ENCODE measurements at regions not wholly inside any gene's neighbourhood (a gene's known extent, or its start where the extent isn't known, plus 50 kb on each side); places are given as distances from the start of the nearest gene placed in this dataset.

DNA sequence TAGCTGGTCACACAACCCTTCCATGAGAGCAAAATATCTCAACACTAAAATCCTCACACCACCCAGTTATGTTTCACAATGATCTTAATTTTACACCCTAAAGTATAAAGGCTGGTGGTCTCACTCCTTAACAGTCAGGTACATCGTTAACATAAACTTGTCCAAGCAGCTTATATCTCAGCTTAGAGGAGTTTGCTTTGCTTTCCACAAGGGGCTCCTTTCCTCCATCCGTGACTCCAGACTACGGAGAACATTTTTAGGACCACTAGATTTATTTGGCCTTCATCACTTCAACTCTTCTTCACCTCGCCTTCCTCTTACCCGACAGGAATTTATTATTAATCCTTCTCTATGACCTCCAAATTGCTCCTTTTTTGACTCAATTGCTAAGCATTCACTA lies 1014.1 kb upstream of the NUDT12 start (continued):
- TF ChIP-seq EZH2phosphoT487 (IDR thresholded peaks at IDR 0.05; ENCODE audit: borderline replicate concordance) (no peak), POLR2A (IDR thresholded peaks at IDR 0.05; ENCODE audit: borderline replicate concordance, extremely low read depth, insufficient read depth, insufficient read length) (no peak), CEBPB (IDR thresholded peaks at IDR 0.05; ENCODE audit: low read depth) (no peak), SRF (IDR thresholded peaks at IDR 0.05; ENCODE audit: low read depth) (no peak), SP1 (IDR thresholded peaks at IDR 0.05; ENCODE audit: low read depth) (no peak), YY1 (IDR thresholded peaks at IDR 0.05; ENCODE audit: extremely low read depth, insufficient replicate concordance, low read depth, low read length) (no peak)
- TF ChIP-seq, protein P1, sequence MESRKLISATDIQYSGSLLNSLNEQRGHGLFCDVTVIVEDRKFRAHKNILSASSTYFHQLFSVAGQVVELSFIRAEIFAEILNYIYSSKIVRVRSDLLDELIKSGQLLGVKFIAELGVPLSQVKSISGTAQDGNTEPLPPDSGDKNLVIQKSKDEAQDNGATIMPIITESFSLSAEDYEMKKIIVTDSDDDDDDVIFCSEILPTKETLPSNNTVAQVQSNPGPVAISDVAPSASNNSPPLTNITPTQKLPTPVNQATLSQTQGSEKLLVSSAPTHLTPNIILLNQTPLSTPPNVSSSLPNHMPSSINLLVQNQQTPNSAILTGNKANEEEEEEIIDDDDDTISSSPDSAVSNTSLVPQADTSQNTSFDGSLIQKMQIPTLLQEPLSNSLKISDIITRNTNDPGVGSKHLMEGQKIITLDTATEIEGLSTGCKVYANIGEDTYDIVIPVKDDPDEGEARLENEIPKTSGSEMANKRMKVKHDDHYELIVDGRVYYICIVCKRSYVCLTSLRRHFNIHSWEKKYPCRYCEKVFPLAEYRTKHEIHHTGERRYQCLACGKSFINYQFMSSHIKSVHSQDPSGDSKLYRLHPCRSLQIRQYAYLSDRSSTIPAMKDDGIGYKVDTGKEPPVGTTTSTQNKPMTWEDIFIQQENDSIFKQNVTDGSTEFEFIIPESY (IDR thresholded peaks at IDR 0.05; ENCODE audit: extremely low read depth, insufficient replicate concordance, low read length), result no peak
- TF ChIP-seq, protein P2, sequence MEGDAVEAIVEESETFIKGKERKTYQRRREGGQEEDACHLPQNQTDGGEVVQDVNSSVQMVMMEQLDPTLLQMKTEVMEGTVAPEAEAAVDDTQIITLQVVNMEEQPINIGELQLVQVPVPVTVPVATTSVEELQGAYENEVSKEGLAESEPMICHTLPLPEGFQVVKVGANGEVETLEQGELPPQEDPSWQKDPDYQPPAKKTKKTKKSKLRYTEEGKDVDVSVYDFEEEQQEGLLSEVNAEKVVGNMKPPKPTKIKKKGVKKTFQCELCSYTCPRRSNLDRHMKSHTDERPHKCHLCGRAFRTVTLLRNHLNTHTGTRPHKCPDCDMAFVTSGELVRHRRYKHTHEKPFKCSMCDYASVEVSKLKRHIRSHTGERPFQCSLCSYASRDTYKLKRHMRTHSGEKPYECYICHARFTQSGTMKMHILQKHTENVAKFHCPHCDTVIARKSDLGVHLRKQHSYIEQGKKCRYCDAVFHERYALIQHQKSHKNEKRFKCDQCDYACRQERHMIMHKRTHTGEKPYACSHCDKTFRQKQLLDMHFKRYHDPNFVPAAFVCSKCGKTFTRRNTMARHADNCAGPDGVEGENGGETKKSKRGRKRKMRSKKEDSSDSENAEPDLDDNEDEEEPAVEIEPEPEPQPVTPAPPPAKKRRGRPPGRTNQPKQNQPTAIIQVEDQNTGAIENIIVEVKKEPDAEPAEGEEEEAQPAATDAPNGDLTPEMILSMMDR (IDR thresholded peaks at IDR 0.05 in 2 of 3, conservative IDR thresholded peaks at IDR 0.05 in 1 of 3; ENCODE audit: borderline replicate concordance in 1 of 3, insufficient read depth in 1 of 3, low read depth in 2 of 3, low read length in 2 of 3), result no peak

DNA sequence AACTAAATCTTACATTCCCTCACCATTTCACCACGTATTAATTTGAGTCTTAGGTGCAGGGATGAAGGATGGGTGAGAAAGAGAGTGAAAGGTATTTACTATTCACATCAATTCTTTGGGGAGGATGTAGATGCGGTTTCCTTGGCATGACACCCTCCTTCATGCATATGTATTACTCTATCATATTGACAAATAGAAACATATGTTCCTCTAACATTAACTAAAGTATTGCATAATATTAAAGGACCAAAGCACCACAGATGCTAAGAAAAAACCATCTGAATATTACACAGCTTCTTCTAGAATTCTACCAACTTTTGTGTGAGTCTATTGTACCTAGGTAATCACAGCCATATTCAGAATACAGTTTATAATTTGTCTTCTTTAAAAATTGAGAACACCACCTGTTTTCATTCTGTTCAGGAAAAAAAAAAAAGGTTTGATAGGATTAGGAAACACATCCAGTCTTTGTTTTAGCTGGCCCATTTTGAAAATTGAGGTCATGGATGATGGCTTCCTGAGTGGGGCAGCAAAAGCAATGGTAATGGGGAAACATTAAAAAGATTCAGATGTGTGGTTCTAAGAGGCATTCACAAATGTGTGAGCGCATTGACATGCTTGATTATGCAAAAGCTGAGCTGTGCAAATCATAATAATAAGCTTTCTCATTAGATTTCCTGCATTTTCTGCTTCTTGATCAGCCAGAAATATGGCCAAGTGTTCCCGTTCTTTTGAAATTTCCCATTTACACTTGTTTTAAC lies 1011.5 kb upstream of the NUDT12 start:
- POLR2A ChIA-PET, result no interaction called here
- no peak for DNase-seq (ENCODE audit: low read depth, low spot score)
- no TSS peak for BruUV-seq (replicated peaks)
- Histone ChIP-seq H3K27ac (ENCODE audit: low read depth, low read length) (no peak overlapping the region), H3K4me1 (ENCODE audit: control insufficient read depth in 1 of 2, insufficient read depth in 2 of 2, low read length in 2 of 2) (no peaks in the 10 kb centered on the region), H3K4me2 (ENCODE audit: low read length) (no peak overlapping the region), H3K4me3 (replicated peaks in 1 of 2; ENCODE audit: low read depth in 1 of 2, low read length in 2 of 2) (no peak overlapping the region), H3K27me3 (ENCODE audit: insufficient read depth, low read length) (no peaks in the 10 kb centered on the region), H3K9me3 (ENCODE audit: control insufficient read depth in 1 of 2, insufficient read depth in 1 of 2, low read depth in 1 of 2, low read length in 2 of 2) (no peaks in the 10 kb centered on the region), H3K79me2 (ENCODE audit: insufficient read depth, low read length) (no peaks in the 10 kb centered on the region), H3K9me2 (ENCODE audit: insufficient read depth) (no peaks in the 10 kb centered on the region), H3K36me3 (ENCODE audit: control insufficient read depth in 1 of 2, insufficient read depth in 2 of 2, low read length in 2 of 2) (no peaks in the 10 kb centered on the region), H2AFZ (ENCODE audit: low read depth, low read length, poor library complexity, severe bottlenecking) (no peak overlapping the region), H3K9ac (ENCODE audit: low read length) (no peak overlapping the region), H4K20me1 (ENCODE audit: insufficient read depth) (no peaks in the 10 kb centered on the region)
- CTCF ChIA-PET, result no interaction called here
- ATAC-seq, result no peak
- intact Hi-C loops (cut with micrococcal nuclease), result no loop called here
- RAD21 ChIA-PET (ENCODE audit: low non-redundant PET in 1 of 2, low total read pairs in 2 of 2, uncharacterized antibody in 2 of 2, unreplicated experiment in 2 of 2), result no interaction called here
- TF ChIP-seq, protein P1 (IDR thresholded peaks at IDR 0.05; ENCODE audit: extremely low read depth, insufficient replicate concordance, low read length), result no peak
- TF ChIP-seq FOSL1 (IDR thresholded peaks at IDR 0.05; ENCODE audit: low read depth), result no peak
- no peak for TF ChIP-seq TCF7L2 (IDR thresholded peaks at IDR 0.05; ENCODE audit: borderline replicate concordance, extremely low read depth, insufficient read depth, insufficient read length)
- no peak for TF ChIP-seq SP1 (IDR thresholded peaks at IDR 0.05; ENCODE audit: low read depth)
- TF ChIP-seq, protein P3, sequence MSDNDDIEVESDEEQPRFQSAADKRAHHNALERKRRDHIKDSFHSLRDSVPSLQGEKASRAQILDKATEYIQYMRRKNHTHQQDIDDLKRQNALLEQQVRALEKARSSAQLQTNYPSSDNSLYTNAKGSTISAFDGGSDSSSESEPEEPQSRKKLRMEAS (IDR thresholded peaks at IDR 0.05), result no peak
- TF ChIP-seq CEBPB (IDR thresholded peaks at IDR 0.05; ENCODE audit: low read depth), result no peak
- TF ChIP-seq, protein P4, sequence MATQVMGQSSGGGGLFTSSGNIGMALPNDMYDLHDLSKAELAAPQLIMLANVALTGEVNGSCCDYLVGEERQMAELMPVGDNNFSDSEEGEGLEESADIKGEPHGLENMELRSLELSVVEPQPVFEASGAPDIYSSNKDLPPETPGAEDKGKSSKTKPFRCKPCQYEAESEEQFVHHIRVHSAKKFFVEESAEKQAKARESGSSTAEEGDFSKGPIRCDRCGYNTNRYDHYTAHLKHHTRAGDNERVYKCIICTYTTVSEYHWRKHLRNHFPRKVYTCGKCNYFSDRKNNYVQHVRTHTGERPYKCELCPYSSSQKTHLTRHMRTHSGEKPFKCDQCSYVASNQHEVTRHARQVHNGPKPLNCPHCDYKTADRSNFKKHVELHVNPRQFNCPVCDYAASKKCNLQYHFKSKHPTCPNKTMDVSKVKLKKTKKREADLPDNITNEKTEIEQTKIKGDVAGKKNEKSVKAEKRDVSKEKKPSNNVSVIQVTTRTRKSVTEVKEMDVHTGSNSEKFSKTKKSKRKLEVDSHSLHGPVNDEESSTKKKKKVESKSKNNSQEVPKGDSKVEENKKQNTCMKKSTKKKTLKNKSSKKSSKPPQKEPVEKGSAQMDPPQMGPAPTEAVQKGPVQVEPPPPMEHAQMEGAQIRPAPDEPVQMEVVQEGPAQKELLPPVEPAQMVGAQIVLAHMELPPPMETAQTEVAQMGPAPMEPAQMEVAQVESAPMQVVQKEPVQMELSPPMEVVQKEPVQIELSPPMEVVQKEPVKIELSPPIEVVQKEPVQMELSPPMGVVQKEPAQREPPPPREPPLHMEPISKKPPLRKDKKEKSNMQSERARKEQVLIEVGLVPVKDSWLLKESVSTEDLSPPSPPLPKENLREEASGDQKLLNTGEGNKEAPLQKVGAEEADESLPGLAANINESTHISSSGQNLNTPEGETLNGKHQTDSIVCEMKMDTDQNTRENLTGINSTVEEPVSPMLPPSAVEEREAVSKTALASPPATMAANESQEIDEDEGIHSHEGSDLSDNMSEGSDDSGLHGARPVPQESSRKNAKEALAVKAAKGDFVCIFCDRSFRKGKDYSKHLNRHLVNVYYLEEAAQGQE (IDR thresholded peaks at IDR 0.05; ENCODE audit: low read depth), result no peak

Measured in HCT116 (cell line).